Kasumi-1 (cell line): ENCODE measurements at regions not wholly inside any gene's neighbourhood (a gene's known extent, or its start where the extent isn't known, plus 50 kb on each side); places are given as distances from the start of the nearest gene placed in this dataset.

Source experiments
- DNase-seq, 2 experiments: peaks; one replicate each; lab custom pipeline; 2025; lab: John Stamatoyannopoulos, UW

GRCh38 chr11:40062616-40063015, 1396.8 kb downstream of the LRRC4C start:
- no peak for DNase-seq

- DNase-seq = no peak
These were observed 1398.2 kb downstream of the LRRC4C start for GRCh38 chr11:40061221-40061620.

GRCh38 chr11:40054631-40055030, 1404.8 kb downstream of the LRRC4C start:
- DNase-seq = no peak

- no peak for DNase-seq
These were observed 1414.1 kb downstream of the LRRC4C start for GRCh38 chr11:40045312-40045711.

GRCh38 chr11:40037005-40037404, 1422.4 kb downstream of the LRRC4C start:
- DNase-seq = no peak

GRCh38 chr11:40032331-40032730, 1427.1 kb downstream of the LRRC4C start:
- DNase-seq = no peak

GRCh38 chr11:40030867-40031266, 1428.6 kb downstream of the LRRC4C start:
- no peak for DNase-seq

GRCh38 chr11:40029391-40029790, 1430.1 kb downstream of the LRRC4C start:
- DNase-seq = no peak

- no peak for DNase-seq
These were observed 1431.7 kb downstream of the LRRC4C start for GRCh38 chr11:40027720-40028119.

- DNase-seq = no peak
These were observed 1435.7 kb downstream of the LRRC4C start for GRCh38 chr11:40023724-40024123.

- DNase-seq = no peak
These were observed 1449.4 kb downstream of the LRRC4C start for GRCh38 chr11:40010011-40010410.

- no peak for DNase-seq
These were observed 1466.9 kb downstream of the LRRC4C start for GRCh38 chr11:39992551-39992950.

GRCh38 chr11:39990421-39990831, 1469.0 kb downstream of the LRRC4C start:
- DNase-seq = no peak

GRCh38 chr11:39975091-39975490, 1484.4 kb downstream of the LRRC4C start:
- DNase-seq = no peak

- no peak for DNase-seq
These were observed 1487.0 kb downstream of the LRRC4C start for GRCh38 chr11:39972461-39972860.

GRCh38 chr11:39971938-39972337, 1487.5 kb downstream of the LRRC4C start:
- no peak for DNase-seq

- no peak for DNase-seq
These were observed 1491.4 kb downstream of the LRRC4C start for GRCh38 chr11:39968071-39968470.

GRCh38 chr11:39965701-39966100, 1493.8 kb downstream of the LRRC4C start:
- no peak for DNase-seq

- DNase-seq = no peak
These were observed 1499.2 kb downstream of the LRRC4C start for GRCh38 chr11:39960206-39960605.

- no peak for DNase-seq
These were observed 1526.5 kb downstream of the LRRC4C start for GRCh38 chr11:39932966-39933365.

- no peak for DNase-seq
These were observed 1542.2 kb downstream of the LRRC4C start for GRCh38 chr11:39917256-39917655.

GRCh38 chr11:39910087-39910486, 1549.4 kb downstream of the LRRC4C start:
- DNase-seq = no peak

- no peak for DNase-seq
These were observed 1598.5 kb downstream of the LRRC4C start for GRCh38 chr11:39860931-39861330.

GRCh38 chr11:39817241-39817640, 1642.2 kb downstream of the LRRC4C start:
- DNase-seq = no peak

- DNase-seq = no peak
These were observed 1649.1 kb downstream of the LRRC4C start for GRCh38 chr11:39810358-39810757.
